ENCODE measurements at regions not wholly inside any gene's neighbourhood (a gene's known extent, or its start where the extent isn't known, plus 50 kb on each side); places are given as distances from the start of the nearest gene placed in this dataset.
A peak's percentile ranks its signal among the peaks of the same experiment; 100 is the strongest.
"Not testable (repeated sequence)": the region's sequence is repeated elsewhere in the genome, so short reads cannot be mapped to it uniquely, and the experiment has no call there.

- not testable (repeated sequence) for H3K4me3 Mint-ChIP-seq; H3K27ac Mint-ChIP-seq; ATAC-seq; H3K27me3 Mint-ChIP-seq; H3K4me1 Mint-ChIP-seq; DNase-seq; H3K36me3 Mint-ChIP-seq (ENCODE audit: low read depth); H3K9me3 ChIP-seq (ENCODE audit: control insufficient read depth, low read length, poor library complexity, severe bottlenecking)
Measured at GRCh38 chr21:9361615-9362014, 1159.8 kb upstream of the TPTE start.

- peak in 1 of 3 donors; percentile 7 for DNase-seq
- H3K4me3 Mint-ChIP-seq; H3K27ac Mint-ChIP-seq; H3K36me3 Mint-ChIP-seq (ENCODE audit: low read depth); H3K9me3 ChIP-seq (ENCODE audit: control insufficient read depth, low read length, poor library complexity, severe bottlenecking); H3K27me3 Mint-ChIP-seq; ATAC-seq; H3K4me1 Mint-ChIP-seq: not testable (repeated sequence)
Measured at GRCh38 chr21:9362309-9362708, 1159.1 kb upstream of the TPTE start.

GRCh38 chr21:9365815-9366214 lies 1155.6 kb upstream of the TPTE start:
- H3K4me3 Mint-ChIP-seq; ATAC-seq; H3K9me3 ChIP-seq (ENCODE audit: control insufficient read depth, low read length, poor library complexity, severe bottlenecking); H3K27ac Mint-ChIP-seq; H3K36me3 Mint-ChIP-seq (ENCODE audit: low read depth); H3K4me1 Mint-ChIP-seq; DNase-seq; H3K27me3 Mint-ChIP-seq: not testable (repeated sequence)

GRCh38 chr21:9366578-9366977 lies 1154.8 kb upstream of the TPTE start:
- not testable (repeated sequence) for DNase-seq; H3K4me3 Mint-ChIP-seq; H3K27ac Mint-ChIP-seq; H3K36me3 Mint-ChIP-seq (ENCODE audit: low read depth); H3K27me3 Mint-ChIP-seq; H3K9me3 ChIP-seq (ENCODE audit: control insufficient read depth, low read length, poor library complexity, severe bottlenecking); H3K4me1 Mint-ChIP-seq; ATAC-seq

All from T-helper 17 cell (primary cell).